Stromal cell of bone marrow (primary cell): ENCODE measurements at regions not wholly inside any gene's neighbourhood (a gene's known extent, or its start where the extent isn't known, plus 50 kb on each side); places are given as distances from the start of the nearest gene placed in this dataset.

ENCODE experiments used
- DNase-seq: peaks from one replicate; pipeline ENCODE4 v3.0.0-alpha.2; 2012; ENCODE audit warnings: low read depth

DNA sequence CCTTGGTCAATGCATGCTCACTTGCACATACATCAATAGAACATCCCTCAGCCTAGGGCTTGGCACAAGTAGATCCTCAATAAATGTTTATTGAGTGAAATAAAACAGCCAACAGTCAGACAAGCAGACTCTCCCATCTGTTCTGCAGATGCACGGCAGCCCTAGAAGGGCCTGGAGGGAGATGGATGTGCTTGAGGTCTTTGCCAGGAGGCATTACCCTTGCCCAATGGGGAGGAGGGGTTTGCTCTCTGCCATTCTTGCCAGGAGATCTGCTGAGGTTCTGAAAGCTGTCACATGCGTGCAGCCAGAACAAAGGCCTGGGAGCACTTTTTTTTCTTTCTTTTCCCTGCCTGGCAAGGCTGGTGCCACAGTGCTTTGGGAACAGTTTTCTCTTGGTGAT lies 349.3 kb upstream of the THRB start:
- no peak for DNase-seq

DNA sequence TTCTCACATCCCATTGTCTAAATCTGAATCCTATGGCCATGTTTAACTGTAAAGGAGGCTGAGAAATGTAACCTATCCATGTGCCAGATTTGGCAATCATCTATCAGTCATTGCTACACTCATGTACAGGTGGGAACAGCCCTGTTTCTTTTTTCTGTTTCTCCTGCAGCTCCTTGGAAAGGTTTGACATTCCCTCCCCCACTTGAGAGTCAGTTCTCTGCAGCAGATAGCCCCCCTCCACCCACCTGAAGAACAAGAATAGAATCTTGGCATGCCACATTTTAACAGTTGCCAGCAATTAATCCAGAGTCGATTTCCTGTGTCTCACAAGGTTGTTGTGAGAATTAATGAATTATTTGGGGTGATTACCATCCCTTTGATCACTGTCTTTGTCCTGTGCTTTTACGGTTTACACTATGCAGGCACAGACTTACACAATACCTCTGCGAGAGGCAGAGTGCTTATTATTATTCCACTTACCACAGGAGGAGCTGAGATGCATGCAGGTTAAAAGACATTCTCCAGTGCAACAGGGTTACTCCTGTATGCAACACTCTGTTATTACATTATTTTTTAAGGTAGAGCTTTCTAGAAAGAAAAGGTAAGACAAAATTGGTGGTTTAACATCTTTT lies 351.0 kb upstream of the THRB start:
- DNase-seq = no peak

DNA sequence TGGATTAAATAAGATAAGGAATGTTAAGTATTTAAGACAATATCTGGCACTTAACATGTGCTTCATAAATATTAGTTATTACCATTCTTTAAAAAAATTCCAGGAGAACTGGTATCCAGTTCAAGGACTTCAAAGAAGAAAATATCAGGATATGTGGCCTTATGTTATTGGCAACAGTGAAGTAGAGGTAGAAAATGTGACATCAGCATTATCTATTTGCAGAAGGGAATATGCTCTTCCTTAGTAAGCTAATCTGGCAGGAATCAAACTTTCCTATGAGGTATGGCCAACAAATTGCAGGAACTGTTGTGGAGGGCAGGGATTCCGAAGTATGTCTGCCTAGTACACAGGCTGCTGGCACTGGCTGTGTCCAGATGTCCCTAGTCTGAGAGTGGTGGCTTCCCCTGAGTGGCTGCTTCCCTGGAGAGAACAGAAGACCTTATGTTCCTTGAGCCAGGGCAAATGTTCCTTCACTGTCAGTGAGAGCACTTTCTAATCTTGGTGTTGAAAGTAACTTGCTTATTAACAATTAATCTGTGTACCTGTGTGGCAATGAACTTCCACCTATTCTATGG lies 351.7 kb upstream of the THRB start:
- no peak for DNase-seq

DNA sequence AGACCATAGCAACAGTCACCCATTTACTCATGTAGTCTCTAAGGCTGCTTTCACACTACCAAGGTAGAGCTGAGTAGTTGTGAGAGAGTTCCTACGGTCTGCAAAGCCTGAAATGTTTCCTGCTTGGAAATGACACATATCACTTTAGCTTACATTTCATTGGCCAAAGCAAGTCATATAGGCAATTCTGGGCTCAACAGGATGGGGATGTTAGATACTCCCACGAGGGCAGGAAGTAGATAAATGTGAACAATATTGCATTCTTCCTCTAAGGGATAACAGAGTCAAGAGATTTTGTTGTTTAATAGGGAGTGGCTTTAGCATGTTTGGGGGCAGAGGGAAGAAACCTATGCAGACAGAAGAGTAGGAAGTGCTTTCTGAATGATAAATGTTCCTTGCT lies 355.6 kb upstream of the THRB start:
- DNase-seq = no peak

DNA sequence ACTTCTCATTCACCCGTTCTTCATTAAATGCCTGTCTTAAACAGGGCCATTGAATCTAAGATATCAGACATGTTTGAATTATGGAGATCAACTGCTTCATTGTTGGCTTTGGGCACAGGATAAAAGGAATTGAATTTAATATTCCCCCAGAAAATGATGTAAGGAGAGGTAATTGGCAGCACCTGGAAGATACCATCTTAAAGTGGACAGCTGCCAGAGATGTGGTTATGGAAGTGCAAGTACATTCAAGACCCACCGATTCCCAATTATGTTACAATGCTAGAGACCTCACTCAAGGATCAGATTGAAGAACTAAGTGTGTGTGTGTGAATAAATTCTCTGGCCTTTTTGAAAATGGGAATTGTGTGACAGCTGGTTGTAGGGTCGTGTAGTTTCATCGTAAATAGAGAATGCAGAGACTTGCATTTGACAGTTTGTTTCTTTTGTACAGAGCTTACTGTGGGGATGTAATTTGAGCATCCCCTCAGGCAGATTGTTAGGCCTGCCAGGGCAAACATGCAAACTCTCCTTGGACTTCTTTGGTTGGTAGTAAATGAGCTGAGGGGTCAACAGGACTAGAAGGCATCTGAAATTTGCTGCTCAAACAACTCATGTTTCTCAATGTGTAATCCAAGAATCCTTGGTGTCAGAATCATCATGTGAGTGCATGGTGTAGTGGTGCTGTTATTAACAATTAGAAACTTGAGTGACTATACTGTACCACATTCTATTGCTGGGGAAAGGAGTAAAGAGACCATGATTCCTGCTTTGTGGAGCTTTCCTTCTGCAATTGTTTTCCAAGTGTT lies 359.2 kb upstream of the THRB start:
- no peak for DNase-seq

DNA sequence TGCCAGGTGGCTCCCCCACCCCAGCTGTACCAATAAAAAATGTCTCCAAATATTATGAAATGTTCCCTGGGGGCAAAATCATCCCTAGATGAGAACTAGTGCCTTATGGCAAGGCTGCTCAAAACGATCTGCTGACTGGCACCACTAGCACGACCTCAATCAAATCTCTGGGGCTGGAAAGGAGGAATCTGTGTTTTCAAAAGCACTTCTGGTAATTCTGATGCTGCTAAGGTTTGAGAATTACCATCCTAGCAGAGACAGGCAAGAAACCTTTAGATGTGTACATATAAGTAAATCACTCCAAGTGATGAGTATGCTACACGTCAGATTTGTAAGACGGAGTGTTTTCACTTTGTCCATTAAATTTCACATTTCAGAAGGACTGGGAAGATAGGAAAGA lies 360.1 kb upstream of the THRB start:
- DNase-seq = no peak

DNA sequence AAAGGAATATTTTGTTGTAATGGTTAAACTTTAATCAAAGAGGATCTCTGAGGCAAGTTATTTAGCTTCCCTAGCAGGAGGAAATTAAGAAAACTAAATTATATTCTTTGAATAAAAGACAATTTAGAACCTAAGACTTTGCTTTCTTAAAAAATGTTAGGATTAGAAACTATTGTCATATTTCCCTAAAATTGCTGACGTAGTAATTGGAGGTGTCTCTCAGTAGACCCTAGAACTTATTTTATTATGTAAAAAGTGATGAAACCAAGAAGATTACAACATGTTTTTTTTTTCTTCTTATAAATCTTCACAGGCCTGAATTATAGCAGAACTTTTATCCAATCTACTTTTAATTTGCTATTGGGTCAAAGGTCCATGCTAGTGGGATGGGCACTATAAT lies 363.3 kb upstream of the THRB start:
- DNase-seq = no peak

DNA sequence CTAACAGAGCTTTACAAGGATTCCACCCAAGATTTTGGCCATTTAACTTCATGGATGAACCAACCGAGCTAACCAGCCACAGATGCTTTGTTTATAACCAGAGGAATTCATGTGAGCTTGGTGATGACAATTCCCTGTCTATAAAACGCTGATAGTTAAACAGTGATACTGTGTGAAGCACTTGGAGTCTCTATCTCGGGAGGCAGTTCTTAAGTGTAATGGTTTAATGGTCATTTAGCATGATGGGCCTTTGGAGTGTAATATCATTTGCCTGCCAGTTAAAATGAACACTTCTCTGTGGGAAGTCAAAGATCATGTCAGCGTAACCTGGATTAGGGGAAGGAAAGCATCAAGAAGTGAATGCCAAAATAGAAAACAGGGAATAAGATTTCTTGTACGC lies 368.6 kb upstream of the THRB start:
- no peak for DNase-seq

DNA sequence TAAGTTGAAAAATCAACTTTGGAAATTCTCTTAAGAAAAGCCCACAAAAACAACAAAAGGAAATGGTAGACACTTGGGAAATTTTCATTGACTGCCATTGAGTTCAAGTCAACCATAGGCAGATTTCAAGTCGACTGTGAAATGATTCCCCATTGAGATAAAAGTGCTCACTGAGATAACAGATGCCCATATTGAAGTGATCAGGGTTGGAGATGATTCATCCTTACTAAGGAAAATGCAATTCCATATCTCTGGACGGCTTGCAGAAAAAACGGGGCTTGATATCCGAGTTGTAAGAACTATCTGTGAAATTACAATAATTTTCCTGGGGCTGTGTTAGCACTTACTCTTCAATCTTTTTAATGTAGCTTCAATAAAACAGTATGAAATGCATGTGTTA lies 373.1 kb upstream of the THRB start:
- DNase-seq = no peak

DNA sequence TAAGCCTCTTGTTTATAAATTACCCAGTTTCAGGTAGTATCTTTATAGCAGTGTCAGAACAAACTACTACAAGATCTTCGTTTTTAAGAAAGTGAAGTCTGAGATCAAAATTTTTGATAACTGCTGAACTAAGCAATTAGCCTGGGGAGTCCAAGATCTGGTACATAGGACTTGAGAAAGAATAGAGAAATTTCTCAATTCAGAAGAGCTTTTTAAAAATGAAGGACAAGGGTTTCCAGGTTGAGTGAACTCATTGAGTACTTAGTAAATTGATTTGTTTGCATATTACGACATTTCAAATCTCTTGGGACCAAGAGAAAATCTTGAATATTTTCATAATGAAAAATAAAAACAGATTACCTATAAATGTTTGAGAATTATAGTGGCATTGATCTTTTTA lies 386.6 kb upstream of the THRB start:
- no peak for DNase-seq

DNA sequence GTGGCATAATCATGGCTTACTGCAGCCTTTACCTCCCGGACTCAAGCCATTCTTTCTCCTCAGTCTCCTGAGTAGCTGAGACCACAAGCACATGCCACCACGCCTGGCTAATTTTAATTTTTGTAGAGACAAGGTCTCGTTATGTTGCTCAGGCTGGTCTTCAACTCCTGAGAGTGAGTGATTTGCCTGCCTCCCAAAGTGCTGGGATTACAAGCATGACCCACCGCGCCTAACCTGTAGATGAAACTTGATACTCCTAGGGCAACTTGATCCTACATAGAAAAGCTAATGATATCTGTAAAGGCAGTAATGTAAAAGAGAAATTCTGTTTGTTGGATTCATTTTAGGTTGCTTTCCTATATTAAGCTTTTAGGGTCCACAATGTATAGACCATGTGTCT lies 391.9 kb upstream of the THRB start:
- no peak for DNase-seq

DNA sequence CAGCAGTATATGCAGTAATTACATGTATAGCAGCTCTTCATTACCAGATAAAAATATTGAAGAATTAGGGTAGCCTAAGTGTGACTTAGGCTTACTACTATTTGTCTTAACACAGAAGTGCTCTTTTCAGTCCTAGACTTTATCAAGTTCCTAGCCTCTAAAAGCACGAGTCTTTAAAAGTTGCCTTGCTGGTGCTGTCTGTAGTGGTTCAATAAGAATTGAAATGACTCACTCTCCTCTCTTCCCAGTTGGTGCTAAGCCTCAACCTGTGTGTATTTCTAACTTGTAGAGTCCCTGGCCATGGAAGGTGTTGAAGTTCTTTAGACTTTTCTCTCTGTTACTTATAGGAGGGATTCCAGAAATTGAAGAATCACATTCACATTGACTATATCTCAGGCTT lies 395.4 kb upstream of the THRB start:
- no peak for DNase-seq

DNA sequence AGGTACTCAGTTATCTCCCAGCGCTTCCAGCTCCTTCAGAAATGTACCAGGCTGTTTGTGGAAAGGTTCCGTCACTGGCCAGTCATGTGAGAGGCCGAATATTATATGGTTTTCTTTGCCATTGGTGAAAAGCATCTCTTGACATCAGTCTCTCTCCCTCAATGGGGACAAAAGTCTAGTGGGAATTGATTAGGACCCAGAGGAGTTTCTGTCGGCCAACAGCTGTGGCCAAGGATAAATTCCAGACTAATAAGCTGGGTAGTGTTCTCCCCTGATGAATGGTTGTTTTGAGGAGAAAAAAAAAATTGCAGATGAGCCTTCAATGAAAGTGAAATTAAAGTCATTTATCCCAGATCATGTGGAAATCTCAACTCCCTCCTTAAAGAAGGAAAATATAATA lies 404.7 kb upstream of the THRB start:
- no peak for DNase-seq

DNA sequence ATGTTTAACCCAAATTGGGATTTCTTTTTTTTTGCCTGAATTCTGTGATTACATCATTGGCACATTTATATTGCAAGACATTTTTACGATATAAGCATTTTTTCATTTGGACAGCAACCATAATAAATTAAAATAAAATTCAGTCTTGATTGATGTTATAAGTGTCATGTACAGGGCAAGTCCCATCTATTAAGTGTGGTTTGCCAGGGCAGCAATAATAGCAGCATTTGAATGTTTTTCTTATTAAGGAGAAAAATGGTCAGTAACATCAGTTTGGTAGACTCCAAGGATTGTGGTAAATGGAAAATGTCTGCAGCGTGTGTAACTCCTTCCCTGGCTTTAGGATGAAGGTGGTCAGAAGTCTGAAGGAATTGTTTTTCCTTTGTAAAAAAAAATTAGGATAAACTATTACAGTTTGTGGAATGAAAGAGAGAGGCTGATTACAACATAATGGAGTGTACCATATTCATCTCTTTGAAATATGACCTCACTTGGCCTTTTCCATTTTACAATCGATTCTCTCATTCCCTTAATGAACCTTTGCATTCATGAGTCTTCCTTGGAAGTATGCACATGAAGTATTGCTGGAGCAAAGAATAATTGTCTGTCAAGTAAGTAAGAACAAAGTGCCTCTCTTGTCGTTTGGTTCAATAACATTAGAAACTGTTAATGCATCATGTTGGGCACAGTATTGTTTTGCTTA lies 405.4 kb upstream of the THRB start:
- DNase-seq = no peak

DNA sequence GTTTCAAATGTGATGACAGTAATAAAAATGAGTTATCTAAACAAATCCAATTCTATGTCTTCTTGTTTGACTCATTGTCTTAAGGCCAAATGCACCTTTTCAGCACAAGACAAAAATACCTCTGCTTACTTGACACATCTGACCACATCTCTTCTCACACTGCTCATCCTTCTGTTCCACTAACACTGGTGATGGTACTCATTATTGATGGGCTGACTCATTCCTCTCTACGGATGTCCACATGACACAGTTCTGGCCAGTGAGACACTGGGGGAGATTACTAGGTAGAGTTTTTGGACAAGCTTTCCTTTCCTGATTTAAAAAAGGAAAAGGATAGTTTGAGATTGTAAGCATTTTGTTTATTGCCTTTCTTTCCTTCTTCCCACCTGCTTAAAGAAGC lies 410.6 kb upstream of the THRB start:
- no peak for DNase-seq

DNA sequence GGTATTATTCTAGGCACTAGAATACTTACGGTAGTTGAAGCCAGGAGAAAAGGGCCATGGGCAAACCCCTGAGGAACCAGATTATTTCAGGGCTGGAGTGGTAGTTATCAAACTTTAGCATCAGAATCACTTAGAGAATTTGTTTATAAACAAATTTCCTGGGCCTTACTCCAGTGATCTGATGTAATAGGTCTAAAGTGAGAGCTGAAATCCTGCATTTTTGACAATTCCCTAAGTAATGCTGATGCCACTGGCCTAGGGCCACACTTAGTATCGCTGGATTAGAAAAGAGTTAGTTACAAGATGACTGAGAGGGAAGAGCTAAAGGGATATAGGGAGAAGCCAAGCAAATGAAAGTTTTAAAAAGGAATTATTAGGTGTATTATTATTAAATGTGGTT lies 412.5 kb upstream of the THRB start:
- no peak for DNase-seq

DNA sequence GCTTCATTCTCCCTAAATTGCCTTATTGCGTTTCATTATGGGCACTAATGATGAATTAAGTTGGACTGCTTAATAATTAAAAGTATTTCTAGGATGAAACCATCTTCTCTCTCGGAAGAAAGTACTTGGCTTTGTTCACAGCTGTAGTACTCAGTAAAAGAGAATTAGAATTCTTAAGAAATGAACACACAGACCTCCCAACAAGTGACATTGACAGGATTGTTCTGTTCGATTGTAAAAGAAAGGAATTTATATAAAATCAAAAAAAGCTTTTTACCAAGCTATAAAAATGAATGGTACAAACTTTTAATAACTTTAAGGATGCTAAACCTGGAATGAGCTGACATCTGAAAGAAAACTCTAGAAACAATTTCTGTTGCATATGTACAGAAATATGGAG lies 416.4 kb upstream of the THRB start:
- no peak for DNase-seq

DNA sequence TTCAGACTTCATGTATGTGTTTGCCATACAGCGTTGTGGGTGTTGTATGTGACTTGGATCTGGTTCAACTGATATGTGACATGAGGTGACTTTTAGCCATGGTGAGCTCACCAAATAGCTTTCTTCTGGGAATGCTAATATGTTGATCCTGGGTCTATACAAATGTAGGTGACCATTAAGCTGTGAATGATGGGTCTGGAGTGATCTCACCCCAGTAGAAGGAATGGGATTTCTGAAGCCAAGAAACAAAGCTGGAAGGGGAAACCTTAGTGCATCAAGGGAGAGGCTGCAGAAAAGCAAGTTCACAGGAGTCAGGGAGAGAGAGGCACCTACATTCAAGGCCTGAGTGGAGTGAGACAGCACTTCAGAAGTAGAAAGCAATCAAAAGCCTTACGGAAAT lies 421.0 kb upstream of the THRB start:
- no peak for DNase-seq

DNA sequence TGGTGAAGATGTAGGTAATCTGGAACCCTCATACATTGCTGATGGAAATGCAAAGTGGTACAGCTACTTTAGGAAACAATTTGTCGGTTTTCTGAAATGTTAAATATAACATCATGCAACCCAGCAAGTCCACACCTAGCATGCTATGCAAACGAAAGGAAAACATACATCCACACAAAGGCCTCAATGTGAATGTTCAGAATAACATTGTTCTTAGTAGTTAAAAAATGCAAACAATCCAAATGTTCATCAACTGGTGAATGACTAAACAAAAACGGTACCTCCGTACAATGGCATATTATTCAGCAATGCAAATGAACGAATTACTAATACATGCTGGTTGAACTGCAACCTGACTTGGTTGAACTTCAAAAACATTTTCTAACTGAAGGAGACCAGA lies 423.3 kb upstream of the THRB start:
- DNase-seq = no peak

DNA sequence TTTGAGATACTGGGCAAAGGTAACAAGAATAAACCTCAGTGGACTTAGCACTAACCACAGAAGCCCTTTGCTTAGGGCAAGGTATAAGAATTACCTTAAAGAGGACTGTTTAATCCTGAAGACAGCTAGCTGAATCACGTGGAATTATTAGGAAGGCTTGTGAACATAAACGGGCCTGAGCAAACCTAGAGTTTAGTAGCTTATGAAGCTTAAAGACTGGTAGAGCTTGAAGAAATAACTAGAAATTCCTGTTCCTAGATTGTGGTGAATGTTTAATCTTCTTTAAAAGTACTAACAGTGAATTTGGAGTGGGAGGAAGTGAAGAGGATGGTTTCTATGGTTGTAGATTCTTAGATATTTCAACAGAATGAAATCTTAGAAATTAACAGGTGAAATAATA lies 428.9 kb upstream of the THRB start:
- no peak for DNase-seq

DNA sequence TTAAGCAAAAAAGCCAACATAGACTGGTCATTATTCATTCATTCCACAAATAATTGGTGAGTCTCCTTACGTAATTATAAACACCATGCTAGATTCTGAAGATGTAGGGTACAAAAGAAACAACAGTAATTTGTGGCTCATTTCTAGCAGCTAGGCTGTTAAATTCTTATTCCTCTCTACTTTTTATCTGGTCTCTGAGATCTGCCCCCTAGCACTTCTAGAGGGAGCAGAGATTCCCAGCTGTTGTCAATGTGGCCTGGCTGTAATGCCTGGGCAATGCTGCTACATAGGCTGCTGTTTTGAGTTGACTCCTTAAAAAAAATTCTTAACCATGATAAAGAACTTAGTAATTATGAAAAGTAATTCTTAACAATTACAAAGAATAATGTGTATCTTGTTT lies 434.9 kb upstream of the THRB start:
- no peak for DNase-seq

DNA sequence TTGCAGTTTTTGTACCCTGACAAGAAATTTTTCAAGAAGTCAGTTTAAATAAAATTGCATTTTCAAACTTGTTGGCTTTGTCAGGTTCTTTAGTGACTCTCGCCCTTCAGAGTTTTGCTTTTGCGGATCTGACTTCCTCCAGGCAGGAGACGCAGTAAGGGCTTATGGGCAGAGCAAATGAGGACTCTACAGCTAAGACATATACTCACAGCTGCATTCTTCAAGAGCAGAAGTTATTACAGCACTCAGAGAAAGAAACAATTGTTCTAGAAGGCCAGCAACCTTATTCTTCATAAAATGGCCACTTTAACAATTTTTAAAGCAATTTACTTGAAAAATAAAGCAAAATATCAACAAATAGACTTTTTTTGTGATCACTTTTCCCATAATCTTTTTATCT lies 438.8 kb upstream of the THRB start:
- DNase-seq = no peak

DNA sequence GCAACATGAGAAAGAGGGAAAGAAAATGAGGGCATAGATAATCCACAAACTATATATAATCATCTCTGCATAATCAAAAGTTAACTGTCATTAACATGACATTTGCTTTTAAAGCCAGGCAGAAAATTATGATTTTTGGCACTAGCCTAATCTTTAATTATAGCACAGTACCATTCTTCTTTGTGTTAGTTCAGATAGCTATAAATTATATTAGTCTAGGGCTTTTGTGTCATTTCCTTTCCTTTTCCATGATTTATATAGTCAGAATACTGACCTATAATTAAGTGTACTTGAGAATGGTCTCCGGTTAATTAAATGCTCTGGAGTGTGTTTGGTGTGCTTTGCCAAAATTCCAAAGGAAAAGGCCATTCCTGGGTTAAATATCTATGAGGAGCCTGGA lies 441.9 kb upstream of the THRB start:
- no peak for DNase-seq
